HCT116 (cell line): ENCODE measurements at regions not wholly inside any gene's neighbourhood (a gene's known extent, or its start where the extent isn't known, plus 50 kb on each side); places are given as distances from the start of the nearest gene placed in this dataset.

Source experiments
- ATAC-seq: fragments of 200-7000 bp; cut with Tn5 transposase; 2 replicates; pipeline ENCODE4 v1.9.1; 2020; ENCODE audit warnings: mild to moderate bottlenecking, moderate library complexity
- BruUV-seq: library from RNA; stranded (reverse); fragments of 400-500 nt; replicated peaks from 2 replicates; lab custom pipeline; 2021; lab: Mats Ljungman, UMichigan
- CTCF ChIA-PET: fragments of 300-600 bp; sonication (Branson Sonifier 250); formaldehyde crosslinking; loops from one replicate; lab custom pipeline; 2021; ENCODE audit warnings: antibody characterized with exemption; lab: Charles Lee
- POLR2A ChIA-PET: fragments of 300-600, 350-600 bp; sonication (Branson Sonifier 250); formaldehyde crosslinking; loops from one replicate; lab custom pipeline; 2021; ENCODE audit warnings: antibody characterized with exemption; lab: Charles Lee
- RAD21 ChIA-PET, 2 experiments: fragments of 300-600 bp; sonication (Branson Sonifier 250); formaldehyde crosslinking; loops; one replicate each; lab custom pipeline; 2023; ENCODE audit warnings: low total read pairs in 2 of 2; ENCODE audit not compliant: uncharacterized antibody in 2 of 2, unreplicated experiment in 2 of 2, low non-redundant PET in 1 of 2; lab: Charles Lee
- DNase-seq: peaks from one replicate; pipeline ENCODE4 v3.0.0-alpha.2; 2010; ENCODE audit warnings: low read depth, low spot score
- H2AFZ ChIP-seq: fragments of 200-600 bp; shearing (Covaris generic), sonication (generic); 2 replicates; pipeline ENCODE4 v1.6.1; 2017; ENCODE audit warnings: low read depth, mixed run types, mixed read lengths, antibody characterized with exemption, low read length; ENCODE audit not compliant: poor library complexity, severe bottlenecking
- H3K27ac ChIP-seq: 2 replicates; pipeline ENCODE4 v1.5.1; 2012; ENCODE audit warnings: low read depth, low read length
- H3K27me3 ChIP-seq: fragments of 200-600 bp; sonication (generic); 2 replicates; pipeline ENCODE4 v1.6.1; 2016; ENCODE audit warnings: mixed run types, low read length, mixed read lengths; ENCODE audit not compliant: insufficient read depth
- H3K36me3 ChIP-seq, 2 experiments: fragments of 200-500 bp in 1 of 2; fragments of 200-600 bp in 1 of 2; sonication (Bioruptor generic) in 1 of 2; sonication (generic) in 1 of 2; 2 replicates each; pipeline versions ENCODE4 v1.5.1 to v1.6.1; 2014 to 2016; ENCODE audit warnings: low read length in 2 of 2, inconsistent platforms in 1 of 2, mixed read lengths in 1 of 2, mixed run types in 1 of 2; ENCODE audit not compliant: insufficient read depth in 2 of 2, control insufficient read depth in 1 of 2
- H3K4me1 ChIP-seq, 2 experiments: fragments of 200-600 bp in 1 of 2; sonication (generic) in 1 of 2; 2 replicates each; pipeline versions ENCODE4 v1.5.1 to v1.6.1; 2012 to 2017; ENCODE audit warnings: low read length in 2 of 2, inconsistent platforms in 1 of 2, mild to moderate bottlenecking in 1 of 2, mixed read lengths in 1 of 2, mixed run types in 1 of 2, moderate library complexity in 1 of 2; ENCODE audit not compliant: insufficient read depth in 2 of 2, control insufficient read depth in 1 of 2
- H3K4me2 ChIP-seq: fragments of 200-600 bp; sonication (generic); 2 replicates; pipeline ENCODE4 v1.6.1; 2017; ENCODE audit warnings: mixed run types, low read length, mixed read lengths
- H3K4me3 ChIP-seq, 2 experiments: fragments of 200-600 bp in 1 of 2; sonication (generic) in 1 of 2; replicated peaks in 1 of 2; 2 replicates each; pipeline ENCODE4 v1.5.1; 2011 to 2016; ENCODE audit warnings: low read length in 2 of 2, control low read depth in 1 of 2, low read depth in 1 of 2, mild to moderate bottlenecking in 1 of 2, mixed read lengths in 1 of 2, mixed run types in 1 of 2
- H3K79me2 ChIP-seq: fragments of 200-600 bp; sonication (generic); 2 replicates; pipeline ENCODE4 v1.6.1; 2017; ENCODE audit warnings: mild to moderate bottlenecking, mixed run types, low read length, moderate library complexity, mixed read lengths; ENCODE audit not compliant: insufficient read depth
- H3K9ac ChIP-seq: fragments of 200-600 bp; sonication (generic); 2 replicates; pipeline ENCODE4 v1.6.1; 2016; ENCODE audit warnings: low read length, mixed read lengths
- H3K9me2 ChIP-seq: fragments of 200-600 bp; sonication (generic), shearing (Covaris generic); 2 replicates; pipeline ENCODE4 v1.6.1; 2017; ENCODE audit warnings: mixed run types, mild to moderate bottlenecking, moderate library complexity; ENCODE audit not compliant: insufficient read depth
- H3K9me3 ChIP-seq, 2 experiments: fragments of 200-500 bp in 1 of 2; fragments of 200-600 bp in 1 of 2; sonication (Bioruptor generic) in 1 of 2; sonication (generic) in 1 of 2; 2 replicates each; pipeline ENCODE4 v1.6.1; 2014 to 2017; ENCODE audit warnings: low read length in 2 of 2, mixed read lengths in 2 of 2, inconsistent platforms in 1 of 2, low read depth in 1 of 2, mild to moderate bottlenecking in 1 of 2, mixed run types in 1 of 2, moderate library complexity in 1 of 2; ENCODE audit not compliant: control insufficient read depth in 1 of 2, insufficient read depth in 1 of 2
- H4K20me1 ChIP-seq: fragments of 200-600 bp; sonication (generic), shearing (Covaris generic); 2 replicates; pipeline ENCODE4 v1.6.1; 2017; ENCODE audit warnings: mixed run types, mild to moderate bottlenecking, moderate library complexity; ENCODE audit not compliant: insufficient read depth
- CBX3 ChIP-seq: IDR thresholded peaks from 2 replicates; pipeline ENCODE4 v1.6.1; 2012; ENCODE audit warnings: low read depth
- CEBPB ChIP-seq: IDR thresholded peaks from 2 replicates; pipeline ENCODE4 v1.6.1; 2012; ENCODE audit warnings: low read depth
- EGR1 ChIP-seq: IDR thresholded peaks from 2 replicates; pipeline ENCODE4 v1.6.1; 2012; ENCODE audit warnings: low read depth
- ELF1 ChIP-seq: IDR thresholded peaks from 2 replicates; pipeline ENCODE4 v1.6.1; 2012; ENCODE audit warnings: low read depth, borderline replicate concordance
- EZH2 ChIP-seq: fragments of 200-600 bp; sonication (generic); IDR thresholded peaks from 2 replicates; pipeline ENCODE4 v1.6.1; 2017; ENCODE audit warnings: antibody characterized with exemption, mixed run types
- EZH2phosphoT487 ChIP-seq: fragments of 200-600 bp; IDR thresholded peaks from 2 replicates; pipeline ENCODE4 v1.6.1; 2018; ENCODE audit warnings: antibody characterized with exemption, borderline replicate concordance
- FOSL1 ChIP-seq: IDR thresholded peaks from 2 replicates; pipeline ENCODE4 v1.6.1; 2012; ENCODE audit warnings: low read depth
- JUND ChIP-seq: IDR thresholded peaks from 2 replicates; pipeline ENCODE4 v1.6.1; 2012
- POLR2A ChIP-seq: IDR thresholded peaks from 2 replicates; pipeline ENCODE4 v1.7.0; 2011; ENCODE audit warnings: borderline replicate concordance; ENCODE audit not compliant: insufficient read depth, insufficient read length; ENCODE audit errors: extremely low read depth
- POLR2AphosphoS5 ChIP-seq: IDR thresholded peaks from 2 replicates; pipeline ENCODE4 v1.6.1; 2011; ENCODE audit warnings: mild to moderate bottlenecking, low read depth, low read length, moderate library complexity
- RAD21 ChIP-seq: IDR thresholded peaks from 2 replicates; pipeline ENCODE4 v1.6.1; 2012; ENCODE audit warnings: low read depth, mild to moderate bottlenecking
- SIN3A ChIP-seq: IDR thresholded peaks from 2 replicates; pipeline ENCODE4 v1.6.1; 2012; ENCODE audit warnings: low read depth
- SRF ChIP-seq: IDR thresholded peaks from 2 replicates; pipeline ENCODE4 v1.6.1; 2012; ENCODE audit warnings: low read depth
- TCF7L2 ChIP-seq: IDR thresholded peaks from 2 replicates; pipeline ENCODE4 v1.7.0; 2011; ENCODE audit warnings: borderline replicate concordance, inconsistent platforms; ENCODE audit not compliant: insufficient read depth, insufficient read length; ENCODE audit errors: extremely low read depth
- YY1 ChIP-seq: IDR thresholded peaks from 2 replicates; pipeline ENCODE4 v1.6.1; 2011; ENCODE audit warnings: low read length, low read depth, moderate library complexity, mild to moderate bottlenecking; ENCODE audit not compliant: insufficient replicate concordance; ENCODE audit errors: extremely low read depth
- ZFX ChIP-seq: fragments of 450-650 bp; IDR thresholded peaks from 2 replicates; pipeline ENCODE4 v1.6.1; 2017
- ZNF274 ChIP-seq: fragments of 200-500 bp; sonication (Bioruptor generic); IDR thresholded peaks from 2 replicates; pipeline ENCODE4 v1.6.1; 2014; ENCODE audit warnings: mild to moderate bottlenecking, low read depth, low read length, inconsistent platforms
- intact Hi-C: fragments of 100-400 bp; cut with micrococcal nuclease; formaldehyde crosslinking; loops from 2 replicates; pipeline ENCODE4 v1.10.0; 2022
- TF ChIP-seq, protein P1 (sequence below): IDR thresholded peaks from 2 replicates; pipeline ENCODE4 v1.6.1; 2012
- TF ChIP-seq, protein P2 (sequence below): IDR thresholded peaks from 2 replicates; pipeline ENCODE4 v1.6.1; 2012; ENCODE audit warnings: low read depth
- TF ChIP-seq, protein P3 (sequence below): IDR thresholded peaks from 2 replicates; pipeline ENCODE4 v1.6.1; 2012

DNA sequence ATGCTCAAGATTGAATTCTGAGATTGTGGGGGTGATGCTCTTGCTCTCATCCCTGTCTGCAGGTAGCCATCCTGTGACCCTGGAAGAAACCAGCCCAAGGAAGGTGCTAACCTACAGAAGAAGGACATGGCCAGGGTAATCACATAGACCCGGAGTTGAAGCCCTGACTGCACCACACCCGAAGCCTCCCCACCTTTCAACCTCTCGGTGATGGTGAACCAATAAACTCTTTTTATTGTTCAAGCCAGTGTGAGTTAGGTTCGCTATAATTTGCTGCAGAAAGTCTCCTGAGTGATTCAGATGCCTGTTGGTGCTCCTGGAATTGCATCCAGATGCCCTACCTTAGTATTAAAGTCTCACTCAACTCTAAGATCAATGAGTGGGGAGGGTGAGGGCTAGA, 163.6 kb downstream of the PLPP3 start:
- CTCF ChIA-PET = no interaction called here
- Histone ChIP-seq H3K27ac (no peak overlapping the region), H4K20me1 (no peaks in the 10 kb centered on the region)

DNA sequence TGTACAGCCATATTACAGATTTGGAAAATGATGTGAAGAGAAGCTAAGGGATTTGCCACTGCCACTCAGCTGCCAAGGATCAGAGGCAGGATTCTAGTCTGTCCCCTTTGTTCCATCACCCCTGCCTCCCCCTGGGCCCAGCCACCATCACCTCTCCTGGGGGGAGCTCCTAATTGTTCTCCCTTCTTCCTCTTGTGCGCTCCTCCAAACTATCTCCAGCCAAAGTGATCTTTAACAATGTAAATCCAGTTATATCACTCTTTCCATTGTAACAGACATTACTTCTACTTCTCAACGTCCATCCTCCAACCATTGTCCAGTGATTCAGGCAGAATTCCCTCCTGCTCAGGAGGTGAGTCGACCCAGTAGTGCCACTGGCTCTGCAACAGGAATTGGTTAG, 164.1 kb downstream of the PLPP3 start:
- no peaks in the 10 kb centered on the region for H3K36me3 ChIP-seq
- peaks cover 9% of the 10 kb centered on the region for H3K27me3 ChIP-seq
- H4K20me1 ChIP-seq = no peaks in the 10 kb centered on the region
- H3K4me1 ChIP-seq = no peaks in the 10 kb centered on the region
- DNase-seq (no peak), ATAC-seq (no peak)
- no peaks in the 10 kb centered on the region for H3K79me2 ChIP-seq
- CTCF ChIA-PET = no interaction called here
- no peak overlapping the region for H3K4me2 ChIP-seq
- no TSS peak for BruUV-seq
- H3K9me3 ChIP-seq = no peaks in the 10 kb centered on the region
- no peaks in the 10 kb centered on the region for H3K9me2 ChIP-seq
- intact Hi-C loops = loop anchor here (10.0 kb wide), 1 partner anchor 60 kb away; no protein-coding TSS in a partner anchor
- H3K27ac ChIP-seq = no peak overlapping the region
- no peak overlapping the region for H3K4me3 ChIP-seq
- no peak overlapping the region for H3K9ac ChIP-seq
- H2AFZ ChIP-seq = no peak overlapping the region
- POLR2A ChIA-PET = no interaction called here
- RAD21 ChIA-PET = no interaction called here
- TF ChIP-seq, protein P1, sequence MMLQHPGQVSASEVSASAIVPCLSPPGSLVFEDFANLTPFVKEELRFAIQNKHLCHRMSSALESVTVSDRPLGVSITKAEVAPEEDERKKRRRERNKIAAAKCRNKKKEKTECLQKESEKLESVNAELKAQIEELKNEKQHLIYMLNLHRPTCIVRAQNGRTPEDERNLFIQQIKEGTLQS = no peak
- TF ChIP-seq POLR2A = no peak
- no peak for TF ChIP-seq SIN3A
- no peak for TF ChIP-seq JUND
- TF ChIP-seq EGR1 = no peak
- no peak for TF ChIP-seq CBX3
- TF ChIP-seq ELF1 = no peak
- no peak for TF ChIP-seq POLR2AphosphoS5
- no peak for TF ChIP-seq ZNF274
- no peak for TF ChIP-seq SRF
- TF ChIP-seq RAD21 = no peak
- TF ChIP-seq, protein P2, sequence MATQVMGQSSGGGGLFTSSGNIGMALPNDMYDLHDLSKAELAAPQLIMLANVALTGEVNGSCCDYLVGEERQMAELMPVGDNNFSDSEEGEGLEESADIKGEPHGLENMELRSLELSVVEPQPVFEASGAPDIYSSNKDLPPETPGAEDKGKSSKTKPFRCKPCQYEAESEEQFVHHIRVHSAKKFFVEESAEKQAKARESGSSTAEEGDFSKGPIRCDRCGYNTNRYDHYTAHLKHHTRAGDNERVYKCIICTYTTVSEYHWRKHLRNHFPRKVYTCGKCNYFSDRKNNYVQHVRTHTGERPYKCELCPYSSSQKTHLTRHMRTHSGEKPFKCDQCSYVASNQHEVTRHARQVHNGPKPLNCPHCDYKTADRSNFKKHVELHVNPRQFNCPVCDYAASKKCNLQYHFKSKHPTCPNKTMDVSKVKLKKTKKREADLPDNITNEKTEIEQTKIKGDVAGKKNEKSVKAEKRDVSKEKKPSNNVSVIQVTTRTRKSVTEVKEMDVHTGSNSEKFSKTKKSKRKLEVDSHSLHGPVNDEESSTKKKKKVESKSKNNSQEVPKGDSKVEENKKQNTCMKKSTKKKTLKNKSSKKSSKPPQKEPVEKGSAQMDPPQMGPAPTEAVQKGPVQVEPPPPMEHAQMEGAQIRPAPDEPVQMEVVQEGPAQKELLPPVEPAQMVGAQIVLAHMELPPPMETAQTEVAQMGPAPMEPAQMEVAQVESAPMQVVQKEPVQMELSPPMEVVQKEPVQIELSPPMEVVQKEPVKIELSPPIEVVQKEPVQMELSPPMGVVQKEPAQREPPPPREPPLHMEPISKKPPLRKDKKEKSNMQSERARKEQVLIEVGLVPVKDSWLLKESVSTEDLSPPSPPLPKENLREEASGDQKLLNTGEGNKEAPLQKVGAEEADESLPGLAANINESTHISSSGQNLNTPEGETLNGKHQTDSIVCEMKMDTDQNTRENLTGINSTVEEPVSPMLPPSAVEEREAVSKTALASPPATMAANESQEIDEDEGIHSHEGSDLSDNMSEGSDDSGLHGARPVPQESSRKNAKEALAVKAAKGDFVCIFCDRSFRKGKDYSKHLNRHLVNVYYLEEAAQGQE = no peak

More for the DNA sequence above, 163.6 kb downstream of the PLPP3 start:
- Histone ChIP-seq H2AFZ (no peak overlapping the region), H3K4me3 (no peak overlapping the region), H3K36me3 (no peaks in the 10 kb centered on the region), H3K9me3 (no peaks in the 10 kb centered on the region), H3K4me2 (no peak overlapping the region), H3K9ac (no peak overlapping the region), H3K9me2 (no peaks in the 10 kb centered on the region), H3K4me1 (no peaks in the 10 kb centered on the region), H3K79me2 (no peaks in the 10 kb centered on the region), H3K27me3 (peaks cover 9% of the 10 kb centered on the region)
- ATAC-seq = no peak
- POLR2A ChIA-PET = no interaction called here
- DNase-seq = no peak
- intact Hi-C loops = loop anchor here (10.0 kb wide), 1 partner anchor 61 kb away; no protein-coding TSS in a partner anchor
- TF ChIP-seq ZFX (no peak), YY1 (no peak), FOSL1 (no peak), SIN3A (no peak), ELF1 (no peak), EZH2phosphoT487 (no peak), CBX3 (no peak), JUND (no peak), CEBPB (no peak), ZNF274 (no peak), POLR2AphosphoS5 (no peak), SRF (no peak), EZH2 (no peak), TCF7L2 (no peak), RAD21 (no peak)
- TF ChIP-seq, protein P1 = no peak
- TF ChIP-seq, protein P3, sequence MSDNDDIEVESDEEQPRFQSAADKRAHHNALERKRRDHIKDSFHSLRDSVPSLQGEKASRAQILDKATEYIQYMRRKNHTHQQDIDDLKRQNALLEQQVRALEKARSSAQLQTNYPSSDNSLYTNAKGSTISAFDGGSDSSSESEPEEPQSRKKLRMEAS = no peak
- RAD21 ChIA-PET = no interaction called here
- BruUV-seq = no TSS peak
